ENCODE measurements at regions not wholly inside any gene's neighbourhood (a gene's known extent, or its start where the extent isn't known, plus 50 kb on each side); places are given as distances from the start of the nearest gene placed in this dataset.
A peak's percentile ranks its signal among the peaks of the same experiment; 100 is the strongest.

DNA sequence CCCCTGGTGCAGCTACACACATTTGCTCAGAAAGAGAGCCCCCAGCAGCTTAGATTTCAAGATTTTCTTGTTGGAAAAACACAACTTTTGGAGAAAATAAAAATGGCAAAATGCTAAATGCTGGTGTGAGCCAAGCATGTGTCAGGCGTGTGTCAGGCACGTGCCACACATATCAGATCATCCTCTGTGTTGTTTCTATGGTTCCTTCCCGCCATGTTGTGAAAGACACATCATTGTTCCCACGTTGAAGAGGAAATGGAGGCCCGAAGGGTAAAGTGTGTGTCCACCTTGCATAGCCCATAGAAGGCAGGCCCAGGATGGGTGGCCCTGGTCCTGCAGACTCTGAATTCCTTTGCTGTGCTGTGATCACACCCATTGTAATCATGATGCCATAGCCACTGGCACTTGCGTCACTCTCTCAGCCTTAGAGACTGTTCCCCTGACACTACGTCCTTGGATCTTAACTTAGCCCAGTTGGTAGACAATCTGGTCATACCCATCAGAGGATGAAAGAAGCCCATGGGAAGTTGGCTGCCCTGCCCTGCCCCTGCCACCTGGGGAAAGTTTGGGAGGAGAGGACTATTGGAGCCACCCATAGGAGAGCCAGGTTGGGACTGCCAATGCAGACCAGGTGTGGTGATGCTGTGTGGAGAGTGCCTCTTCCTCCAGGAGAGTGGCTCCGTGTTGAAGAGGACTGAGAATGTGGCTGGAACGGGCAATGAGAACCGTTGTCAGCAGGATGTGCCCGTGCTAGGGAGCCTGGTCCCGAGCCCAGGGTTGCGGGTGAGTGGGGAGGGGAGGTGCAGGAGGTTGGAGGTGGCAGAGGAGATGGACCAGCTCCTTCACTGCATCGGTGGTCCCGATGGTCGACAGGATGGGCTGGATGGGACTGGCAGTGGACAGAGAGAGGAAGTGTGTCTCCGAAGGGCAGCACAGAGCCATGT is 65.6 kb upstream of the IGFBP3 start:
- no peak overlapping the region for H3K27ac ChIP-seq
- no peak overlapping the region for H3K4me3 ChIP-seq (replicated peaks in 1 of 3)
- H3K9me3 ChIP-seq = no peaks in the 10 kb centered on the region
- no peaks in the 10 kb centered on the region for H3K36me3 ChIP-seq
- TF ChIP-seq, protein P1, sequence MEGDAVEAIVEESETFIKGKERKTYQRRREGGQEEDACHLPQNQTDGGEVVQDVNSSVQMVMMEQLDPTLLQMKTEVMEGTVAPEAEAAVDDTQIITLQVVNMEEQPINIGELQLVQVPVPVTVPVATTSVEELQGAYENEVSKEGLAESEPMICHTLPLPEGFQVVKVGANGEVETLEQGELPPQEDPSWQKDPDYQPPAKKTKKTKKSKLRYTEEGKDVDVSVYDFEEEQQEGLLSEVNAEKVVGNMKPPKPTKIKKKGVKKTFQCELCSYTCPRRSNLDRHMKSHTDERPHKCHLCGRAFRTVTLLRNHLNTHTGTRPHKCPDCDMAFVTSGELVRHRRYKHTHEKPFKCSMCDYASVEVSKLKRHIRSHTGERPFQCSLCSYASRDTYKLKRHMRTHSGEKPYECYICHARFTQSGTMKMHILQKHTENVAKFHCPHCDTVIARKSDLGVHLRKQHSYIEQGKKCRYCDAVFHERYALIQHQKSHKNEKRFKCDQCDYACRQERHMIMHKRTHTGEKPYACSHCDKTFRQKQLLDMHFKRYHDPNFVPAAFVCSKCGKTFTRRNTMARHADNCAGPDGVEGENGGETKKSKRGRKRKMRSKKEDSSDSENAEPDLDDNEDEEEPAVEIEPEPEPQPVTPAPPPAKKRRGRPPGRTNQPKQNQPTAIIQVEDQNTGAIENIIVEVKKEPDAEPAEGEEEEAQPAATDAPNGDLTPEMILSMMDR (IDR thresholded peaks at IDR 0.05) = no peak
- TF ChIP-seq POLR2A (IDR thresholded peaks at IDR 0.05) = no peak
- no peaks in the 10 kb centered on the region for H3K27me3 ChIP-seq
- intact Hi-C loops (cut with DNase I) = no loop called here
- DNase-seq = no peak
- no peaks in the 10 kb centered on the region for H3K4me1 ChIP-seq
- whole genome bisulfite sequencing, 2 donors = 91 to 96% methylated on average over 16 to 17 of the region's 17 CpGs

DNA sequence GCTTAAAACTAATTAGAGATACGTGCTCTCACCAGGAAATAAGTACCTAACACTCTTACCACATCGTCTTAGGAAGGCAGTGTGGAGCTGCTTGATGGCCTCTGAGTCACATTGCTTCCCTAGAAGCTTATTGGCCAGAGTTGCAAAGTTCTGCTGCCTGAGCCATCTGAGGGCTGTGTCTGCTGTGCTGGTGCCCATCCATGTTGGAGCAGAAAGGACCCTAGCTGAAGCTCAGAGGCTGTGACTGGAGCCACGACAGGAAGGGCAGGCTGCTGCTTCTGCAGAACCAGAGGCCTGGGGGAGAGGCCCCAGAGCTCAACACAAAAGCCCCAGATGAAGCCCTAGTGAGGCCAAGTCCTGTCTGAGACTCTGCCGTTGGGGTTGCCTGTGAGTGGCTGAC is 64.8 kb upstream of the IGFBP3 start:
- intact Hi-C loops (cut with DNase I) = no loop called here
- Histone ChIP-seq H3K27ac (no peak overlapping the region), H3K27me3 (no peaks in the 10 kb centered on the region), H3K36me3 (no peaks in the 10 kb centered on the region), H3K4me3 (replicated peaks in 1 of 3) (no peak overlapping the region), H3K4me1 (peaks cover 0 to 4% of the 10 kb centered on the region in 2 donors), H3K9me3 (no peaks in the 10 kb centered on the region)
- no peak for DNase-seq
- TF ChIP-seq POLR2A (IDR thresholded peaks at IDR 0.05) = no peak
- TF ChIP-seq, protein P1 (IDR thresholded peaks at IDR 0.05) = no peak
- WGBS, 2 donors = 84 to 89% methylated on average over 2 to 4 of the region's 4 CpGs

DNA sequence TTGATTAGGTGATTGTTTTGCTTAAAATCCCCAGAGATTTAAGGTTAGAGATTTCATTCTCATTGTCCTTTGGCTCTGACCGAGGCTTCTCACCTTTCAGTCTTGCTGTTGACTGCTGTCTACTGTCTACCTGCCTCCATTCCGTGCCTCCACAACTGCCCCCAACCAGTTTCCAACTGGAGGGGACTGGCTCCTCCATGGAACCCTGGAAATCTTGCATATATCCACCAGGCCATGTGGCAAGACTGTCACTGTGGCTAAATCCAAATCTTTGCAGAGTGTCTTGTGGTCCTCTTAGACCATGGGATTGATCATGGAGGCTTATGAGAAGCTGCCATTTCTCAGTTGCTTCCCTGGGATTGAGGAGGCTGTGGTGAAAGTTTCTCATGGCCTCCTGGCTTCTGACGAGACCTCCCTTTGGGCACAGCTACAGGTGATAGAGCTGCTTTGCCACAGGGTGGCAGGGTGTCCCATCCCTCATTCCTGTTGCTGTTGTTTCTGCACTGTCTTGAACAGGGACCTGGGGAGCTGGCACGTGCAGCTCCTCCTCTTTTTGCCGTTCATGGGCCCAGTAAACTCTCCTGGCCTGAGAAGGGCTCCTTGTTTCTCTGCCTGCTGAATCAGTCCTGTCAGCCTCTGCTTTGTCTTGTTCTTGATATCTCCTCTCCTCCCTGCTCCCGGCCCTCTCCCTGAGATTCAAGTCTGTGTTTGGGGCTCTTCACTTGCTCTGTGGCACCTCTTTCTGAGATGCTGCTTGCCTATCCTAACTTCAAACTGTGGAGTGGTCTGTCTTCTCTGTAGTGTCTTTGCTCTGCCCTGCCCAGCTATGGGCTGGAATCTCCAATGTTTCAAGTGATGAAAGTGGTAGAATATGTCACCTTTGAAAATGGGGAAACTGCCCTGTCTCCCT is 63.6 kb upstream of the IGFBP3 start:
- intact Hi-C loops (cut with DNase I) = no loop called here
- Histone ChIP-seq H3K27me3 (no peaks in the 10 kb centered on the region), H3K9me3 (no peaks in the 10 kb centered on the region), H3K36me3 (no peaks in the 10 kb centered on the region), H3K4me1 (peaks cover 0 to 10% of the 10 kb centered on the region in 2 donors), H3K4me3 (replicated peaks in 1 of 3) (no peak overlapping the region), H3K27ac (no peak overlapping the region)
- TF ChIP-seq, protein P1 (IDR thresholded peaks at IDR 0.05) = peak in 1 of 6 experiments; percentile 50
- no peak for TF ChIP-seq POLR2A (IDR thresholded peaks at IDR 0.05)
- 66 to 72% methylated on average over 6 of the region's 6 CpGs for WGBS, 2 donors
- peak; percentile 41 to 46 for DNase-seq

DNA sequence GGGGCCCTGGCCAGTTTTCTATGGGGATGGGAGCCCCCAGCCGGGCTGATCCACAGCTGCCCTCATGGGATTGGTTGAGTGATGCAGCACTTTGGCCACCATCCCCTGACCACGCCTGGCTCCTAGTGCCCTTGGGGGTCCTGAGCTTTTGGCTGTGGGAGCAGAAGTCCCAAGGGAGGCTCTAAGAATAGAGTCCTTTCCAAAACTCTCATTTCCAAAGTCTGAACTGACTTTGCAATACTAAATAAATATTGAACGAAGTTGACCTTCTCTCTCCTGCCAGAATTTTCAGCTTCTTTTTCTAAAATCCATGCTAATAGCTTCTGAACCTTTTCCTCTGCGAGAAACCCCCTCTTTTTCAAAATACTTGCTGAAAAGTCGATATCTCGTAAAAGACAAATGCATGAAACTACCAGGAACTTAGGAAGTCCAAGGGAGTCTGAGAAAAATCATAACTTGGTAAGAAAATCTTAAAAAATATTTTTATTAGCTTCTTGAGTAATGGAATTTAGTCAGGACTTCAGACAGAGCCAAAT is 62.7 kb upstream of the IGFBP3 start:
- Histone ChIP-seq H3K9me3 (no peaks in the 10 kb centered on the region), H3K27ac (no peak overlapping the region), H3K27me3 (no peaks in the 10 kb centered on the region), H3K36me3 (no peaks in the 10 kb centered on the region), H3K4me1 (peaks cover 3 to 15% of the 10 kb centered on the region in 2 donors), H3K4me3 (replicated peaks in 1 of 3) (no peak overlapping the region)
- TF ChIP-seq, protein P1 (IDR thresholded peaks at IDR 0.05) = no peak
- TF ChIP-seq POLR2A (IDR thresholded peaks at IDR 0.05) = no peak
- intact Hi-C loops (cut with DNase I) = no loop called here
- no peak for DNase-seq
- 66 to 82% methylated on average over 5 to 6 of the region's 6 CpGs for WGBS, 2 donors

Data from thyroid gland (tissue), 4 donors.